ENCODE measurements at regions not wholly inside any gene's neighbourhood (a gene's known extent, or its start where the extent isn't known, plus 50 kb on each side); places are given as distances from the start of the nearest gene placed in this dataset.

GRCh38 chr1:95402780-95403179 lies 168.8 kb downstream of the RWDD3 start:
- peaks cover 2% of the 10 kb centered on the region for H3K27me3 Mint-ChIP-seq
- DNase-seq (no peak), ATAC-seq (no peak)
- H3K27ac Mint-ChIP-seq = no peak overlapping the region
- ChIA-PET POLR2A (no interaction called here), CTCF (no interaction called here)
- no peaks in the 10 kb centered on the region for H3K9me3 Mint-ChIP-seq
- intact Hi-C loops (cut with micrococcal nuclease) = no loop called here
- no peak overlapping the region for H3K4me3 Mint-ChIP-seq
- TF ChIP-seq, protein P1, sequence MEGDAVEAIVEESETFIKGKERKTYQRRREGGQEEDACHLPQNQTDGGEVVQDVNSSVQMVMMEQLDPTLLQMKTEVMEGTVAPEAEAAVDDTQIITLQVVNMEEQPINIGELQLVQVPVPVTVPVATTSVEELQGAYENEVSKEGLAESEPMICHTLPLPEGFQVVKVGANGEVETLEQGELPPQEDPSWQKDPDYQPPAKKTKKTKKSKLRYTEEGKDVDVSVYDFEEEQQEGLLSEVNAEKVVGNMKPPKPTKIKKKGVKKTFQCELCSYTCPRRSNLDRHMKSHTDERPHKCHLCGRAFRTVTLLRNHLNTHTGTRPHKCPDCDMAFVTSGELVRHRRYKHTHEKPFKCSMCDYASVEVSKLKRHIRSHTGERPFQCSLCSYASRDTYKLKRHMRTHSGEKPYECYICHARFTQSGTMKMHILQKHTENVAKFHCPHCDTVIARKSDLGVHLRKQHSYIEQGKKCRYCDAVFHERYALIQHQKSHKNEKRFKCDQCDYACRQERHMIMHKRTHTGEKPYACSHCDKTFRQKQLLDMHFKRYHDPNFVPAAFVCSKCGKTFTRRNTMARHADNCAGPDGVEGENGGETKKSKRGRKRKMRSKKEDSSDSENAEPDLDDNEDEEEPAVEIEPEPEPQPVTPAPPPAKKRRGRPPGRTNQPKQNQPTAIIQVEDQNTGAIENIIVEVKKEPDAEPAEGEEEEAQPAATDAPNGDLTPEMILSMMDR (IDR thresholded peaks at IDR 0.05) = no peak
- no peaks in the 10 kb centered on the region for H3K36me3 Mint-ChIP-seq (ENCODE audit: low read depth)
- H3K4me1 Mint-ChIP-seq (ENCODE audit: low read depth) = no peaks in the 10 kb centered on the region

DNA sequence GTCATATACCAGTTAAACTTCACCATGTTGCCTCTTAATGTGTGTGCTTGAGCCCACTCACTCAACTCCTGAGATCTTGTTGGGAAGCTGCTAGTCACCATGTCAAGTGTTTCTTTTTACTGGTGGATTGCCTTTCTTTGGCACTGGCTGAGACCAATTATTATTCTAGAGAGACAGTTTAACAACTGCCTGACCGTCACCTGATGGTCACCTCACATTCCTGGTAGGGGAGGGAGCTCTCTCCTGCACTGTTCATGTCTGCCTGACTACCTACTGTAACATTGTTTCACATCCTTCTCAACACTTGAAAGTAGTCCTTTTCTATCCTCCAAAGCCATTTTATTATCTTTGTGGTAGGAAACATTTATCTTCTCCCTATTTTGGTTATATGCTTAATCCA lies 172.3 kb downstream of the RWDD3 start:
- H3K27me3 Mint-ChIP-seq = peaks cover 5% of the 10 kb centered on the region
- ATAC-seq (no peak), DNase-seq (no peak)
- TF ChIP-seq, protein P1 (IDR thresholded peaks at IDR 0.05) = no peak
- H3K4me1 Mint-ChIP-seq (ENCODE audit: low read depth) = no peaks in the 10 kb centered on the region
- no peak overlapping the region for H3K27ac Mint-ChIP-seq
- ChIA-PET CTCF (no interaction called here), POLR2A (no interaction called here)
- no peak overlapping the region for H3K4me3 Mint-ChIP-seq
- no peaks in the 10 kb centered on the region for H3K36me3 Mint-ChIP-seq (ENCODE audit: low read depth)
- intact Hi-C loops (cut with micrococcal nuclease) = no loop called here
- no peaks in the 10 kb centered on the region for H3K9me3 Mint-ChIP-seq

DNA sequence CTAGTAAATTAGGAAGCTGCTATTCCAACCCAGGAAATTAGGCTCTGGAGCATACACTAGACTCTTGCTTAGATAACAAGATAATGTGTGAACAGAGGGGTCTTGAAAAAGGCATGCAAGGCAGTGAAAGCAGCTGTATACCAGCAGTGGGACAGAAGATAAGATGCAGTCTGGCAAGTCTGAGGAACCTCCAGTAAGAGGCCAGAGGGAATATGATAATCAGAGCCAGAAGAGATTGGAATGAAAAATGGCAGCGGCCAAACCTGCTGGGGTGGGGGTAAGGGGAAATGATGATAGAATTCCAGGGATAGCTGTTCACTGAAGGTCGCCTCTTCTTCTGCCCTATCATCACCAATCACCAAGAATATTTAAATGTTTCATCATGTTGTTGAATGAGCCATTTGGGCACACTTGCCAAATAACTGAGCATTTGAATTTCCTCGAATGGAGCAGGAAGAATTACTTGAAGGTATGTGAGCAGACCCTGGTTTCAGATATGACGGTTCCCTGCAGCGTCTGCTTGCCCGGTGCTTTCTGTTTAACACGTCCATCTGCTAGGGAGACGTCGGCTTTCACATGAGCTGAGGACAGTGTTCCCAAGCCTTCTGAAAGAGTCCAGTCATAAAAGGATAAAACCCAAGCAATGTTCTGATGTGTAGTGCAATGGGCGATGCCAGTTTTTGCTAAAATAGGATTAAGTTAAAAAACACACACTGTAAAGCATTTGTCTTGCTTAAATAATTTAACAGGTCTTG lies 173.3 kb downstream of the RWDD3 start:
- DNase-seq (no peak), ATAC-seq (no peak)
- peaks cover 5% of the 10 kb centered on the region for H3K27me3 Mint-ChIP-seq
- CTCF ChIA-PET = no interaction called here
- no peaks in the 10 kb centered on the region for H3K9me3 Mint-ChIP-seq
- no peak overlapping the region for H3K4me3 Mint-ChIP-seq
- no peak overlapping the region for H3K27ac Mint-ChIP-seq
- intact Hi-C loops (cut with micrococcal nuclease) = no loop called here
- no peaks in the 10 kb centered on the region for H3K36me3 Mint-ChIP-seq (ENCODE audit: low read depth)
- TF ChIP-seq, protein P1 (IDR thresholded peaks at IDR 0.05) = no peak
- POLR2A ChIA-PET = no interaction called here
- H3K4me1 Mint-ChIP-seq (ENCODE audit: low read depth) = no peaks in the 10 kb centered on the region

DNA sequence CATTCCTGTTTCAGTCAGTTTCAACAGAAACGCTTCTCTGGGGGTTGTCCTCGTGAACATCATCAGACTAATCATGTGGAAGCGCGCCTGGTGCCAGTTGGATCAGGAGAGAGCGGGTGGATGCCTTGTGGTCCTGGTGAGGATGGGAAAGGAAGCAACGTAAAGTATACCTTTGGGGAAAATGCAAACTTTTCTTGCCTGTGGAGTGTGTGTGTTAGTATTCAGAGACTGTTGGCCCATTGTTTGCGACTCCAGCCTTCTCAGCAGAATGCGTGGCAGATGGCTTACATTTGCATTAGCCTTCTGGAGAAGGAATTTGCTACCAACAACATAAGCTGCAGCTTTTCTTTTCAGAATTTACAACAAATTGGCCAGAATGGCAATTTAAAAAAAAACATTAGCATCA lies 173.9 kb downstream of the RWDD3 start:
- Mint-ChIP-seq H3K27me3 (peaks cover 5% of the 10 kb centered on the region), H3K36me3 (ENCODE audit: low read depth) (no peaks in the 10 kb centered on the region), H3K27ac (no peak overlapping the region), H3K4me1 (ENCODE audit: low read depth) (no peaks in the 10 kb centered on the region), H3K4me3 (no peak overlapping the region), H3K9me3 (no peaks in the 10 kb centered on the region)
- intact Hi-C loops (cut with micrococcal nuclease) = no loop called here
- ATAC-seq (no peak), DNase-seq (no peak)
- POLR2A ChIA-PET = no interaction called here
- TF ChIP-seq, protein P1 (IDR thresholded peaks at IDR 0.05) = no peak
- CTCF ChIA-PET = no interaction called here

DNA sequence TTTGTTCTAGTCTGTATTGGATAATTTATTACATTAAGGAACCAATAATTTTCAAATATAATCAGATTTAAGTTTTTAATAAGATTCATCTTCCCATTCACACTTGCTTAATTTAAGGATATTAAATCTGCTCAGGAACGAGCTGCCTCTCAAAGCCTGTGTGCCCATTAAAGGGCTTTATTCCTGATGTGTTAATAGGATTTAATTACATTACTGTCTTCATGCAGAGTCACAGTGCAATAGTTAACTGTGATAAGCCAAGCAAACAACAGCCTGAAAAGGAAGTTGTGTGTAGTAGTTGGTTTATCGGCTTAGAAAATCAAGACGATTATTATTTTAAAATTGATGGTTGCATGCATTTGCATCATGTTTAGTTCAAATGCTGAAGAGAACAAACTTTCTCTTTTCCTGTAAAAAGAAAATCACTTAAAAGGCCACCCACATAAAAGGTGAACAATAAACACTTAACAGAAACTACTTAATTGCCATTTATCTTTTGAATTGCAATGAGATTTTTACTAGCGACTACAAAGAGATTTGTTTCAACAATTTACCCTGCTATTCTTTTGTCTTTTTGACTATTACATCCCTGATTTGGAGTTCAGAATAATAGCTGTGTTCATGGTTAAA lies 174.6 kb downstream of the RWDD3 start:
- CTCF ChIA-PET = no interaction called here
- POLR2A ChIA-PET = no interaction called here
- intact Hi-C loops (cut with micrococcal nuclease) = no loop called here
- H3K4me1 Mint-ChIP-seq (ENCODE audit: low read depth) = no peaks in the 10 kb centered on the region
- H3K36me3 Mint-ChIP-seq (ENCODE audit: low read depth) = no peaks in the 10 kb centered on the region
- TF ChIP-seq, protein P1 (IDR thresholded peaks at IDR 0.05) = no peak
- H3K9me3 Mint-ChIP-seq = no peaks in the 10 kb centered on the region
- DNase-seq (no peak), ATAC-seq (no peak)
- no peak overlapping the region for H3K27ac Mint-ChIP-seq
- H3K27me3 Mint-ChIP-seq = peaks cover 5% of the 10 kb centered on the region
- H3K4me3 Mint-ChIP-seq = no peak overlapping the region

Measured in activated CD8-positive, alpha-beta T cell treated with anti-CD3 and anti-CD28 coated beads for 36 hours (primary cell).